Right lobe of liver (tissue), 6 donors: ENCODE measurements at regions not wholly inside any gene's neighbourhood (a gene's known extent, or its start where the extent isn't known, plus 50 kb on each side); places are given as distances from the start of the nearest gene placed in this dataset.
"Not testable (repeated sequence)": the region's sequence is repeated elsewhere in the genome, so short reads cannot be mapped to it uniquely, and the experiment has no call there.

Source experiments
- ATAC-seq, 4 donors: fragments of 200-7000 bp; cut with Tn5 transposase; one replicate each; pipeline ENCODE4 v1.9.1; 2020; ENCODE audit warnings: mild to moderate bottlenecking in 4 of 4, moderate library complexity in 4 of 4
- DNase-seq, 3 donors: peaks; one replicate each; pipeline ENCODE4 v3.0.0-alpha.2; 2020
- H3K27ac ChIP-seq, 3 donors: fragments of 200-600 bp; one replicate each; pipeline ENCODE4 v1.8.0; 2022
- H3K27me3 ChIP-seq, 2 donors: fragments of 200-600 bp; one replicate each; pipeline ENCODE4 v1.8.0; 2022
- H3K36me3 ChIP-seq, 4 donors: fragments of 200-600 bp; sonication (generic) in 1 of 4; one replicate each; pipeline versions ENCODE4 v1.5.1 to v1.8.0; 2017 to 2022; ENCODE audit warnings: control low read depth in 1 of 4
- H3K4me1 ChIP-seq, 4 donors: fragments of 200-600 bp; sonication (generic) in 1 of 4; one replicate each; pipeline versions ENCODE4 v1.5.1 to v1.8.0; 2017 to 2022; ENCODE audit warnings: control low read depth in 1 of 4
- H3K4me3 ChIP-seq, 3 donors: fragments of 200-600 bp; one replicate each; pipeline ENCODE4 v1.8.0; 2022
- H3K9me3 ChIP-seq, 4 donors: fragments of 200-600 bp; sonication (generic) in 1 of 4; one replicate each; pipeline versions ENCODE4 v1.5.1 to v1.8.0; 2017 to 2022; ENCODE audit warnings: control low read depth in 1 of 4
- CTCF ChIP-seq, 4 donors: fragments of 200-600 bp in 3 of 4; fragments of 450-650 bp in 1 of 4; IDR thresholded peaks; one replicate each; pipeline versions ENCODE4 v1.5.1 to v1.8.0; 2016 to 2022; ENCODE audit warnings: antibody characterized with exemption in 4 of 4, mild to moderate bottlenecking in 2 of 4
- POLR2A ChIP-seq: fragments of 450-650 bp; IDR thresholded peaks from one replicate; pipeline ENCODE4 v1.6.1; 2017; ENCODE audit warnings: antibody characterized with exemption, mild to moderate bottlenecking
- WGBS: methylation state at CpG from one replicate; pipeline ENCODE4 v1.1.6; 2018; ENCODE audit warnings: low coverage, low lambda C conversion rate; ENCODE audit not compliant: insufficient coverage; ENCODE audit errors: missing lambda C conversion rate; 5-methylcytosine and 5-hydroxymethylcytosine counted together
- intact Hi-C, 2 donors: fragments of 100-400 bp; cut with DNase I; formaldehyde crosslinking; loops; one replicate each; pipeline versions ENCODE4 v1.11.2 to v1.14.1; 2022
- donor health status: DM: no; HTN: yes; CAD: no.
- donor health status: DM: no; HTN: no; CAD: no.
- donor health status: DM: no; HTN: no; CAD: no.
- donor health status: DM: no; HTN: yes; CAD: no.
- donor health status: DM: no; HTN: yes; CAD: no.

- TF ChIP-seq CTCF (IDR thresholded peaks at IDR 0.05) (no peak), POLR2A (no peak)
- Histone ChIP-seq H3K4me3 (no peak overlapping the region), H3K27ac (no peak overlapping the region), H3K4me1 (no peaks in the 10 kb centered on the region), H3K27me3 (no peaks in the 10 kb centered on the region), H3K36me3 (no peaks in the 10 kb centered on the region), H3K9me3 (no peaks in the 10 kb centered on the region)
- DNase-seq: no peak
- intact Hi-C loops: no loop called here
- ATAC-seq: no peak
These were observed 428.7 kb downstream of the CNTNAP4 start for GRCh38 chr16:76705892-76706291.

- no peak for TF ChIP-seq CTCF (IDR thresholded peaks at IDR 0.05)
- no peak for TF ChIP-seq POLR2A
- DNase-seq (no peak), ATAC-seq (no peak)
- Histone ChIP-seq H3K27ac (no peak overlapping the region), H3K27me3 (no peaks in the 10 kb centered on the region), H3K36me3 (no peaks in the 10 kb centered on the region), H3K4me3 (no peak overlapping the region), H3K4me1 (no peaks in the 10 kb centered on the region), H3K9me3 (no peaks in the 10 kb centered on the region)
- WGBS: 18% methylated on average over 1 of the region's 1 CpG
- intact Hi-C loops: no loop called here
These were observed 436.0 kb downstream of the CNTNAP4 start for GRCh38 chr16:76713191-76713590.

GRCh38 chr16:76716251-76716650, 439.1 kb downstream of the CNTNAP4 start:
- H3K9me3 ChIP-seq, H3K4me3 ChIP-seq, DNase-seq, intact Hi-C loops, H3K27me3 ChIP-seq, ATAC-seq, H3K36me3 ChIP-seq, H3K27ac ChIP-seq, H3K4me1 ChIP-seq: not testable (repeated sequence)
- no CpG with 5 or more reads among the region's 5 CpGs for WGBS

GRCh38 chr16:76724181-76724580, 447.0 kb downstream of the CNTNAP4 start:
- no peak for TF ChIP-seq POLR2A
- no peak for TF ChIP-seq CTCF (IDR thresholded peaks at IDR 0.05)
- Histone ChIP-seq H3K4me1 (no peaks in the 10 kb centered on the region), H3K27ac (no peak overlapping the region), H3K4me3 (no peak overlapping the region), H3K9me3 (no peaks in the 10 kb centered on the region), H3K36me3 (no peaks in the 10 kb centered on the region), H3K27me3 (no peaks in the 10 kb centered on the region)
- DNase-seq (no peak), ATAC-seq (no peak)
- intact Hi-C loops: no loop called here
- 71% methylated on average over 1 of the region's 1 CpG for WGBS

GRCh38 chr16:76729525-76729924, 452.3 kb downstream of the CNTNAP4 start:
- DNase-seq: no peak
- no peak for ATAC-seq
- 88% methylated on average over 1 of the region's 1 CpG for WGBS
- no peaks in the 10 kb centered on the region for H3K27me3 ChIP-seq
- TF ChIP-seq CTCF (IDR thresholded peaks at IDR 0.05) (no peak), POLR2A (no peak)
- no peaks in the 10 kb centered on the region for H3K4me1 ChIP-seq
- H3K9me3 ChIP-seq: no peaks in the 10 kb centered on the region
- H3K4me3 ChIP-seq: no peak overlapping the region
- no peaks in the 10 kb centered on the region for H3K36me3 ChIP-seq
- intact Hi-C loops: no loop called here
- no peak overlapping the region for H3K27ac ChIP-seq
